ENCODE measurements at regions not wholly inside any gene's neighbourhood (a gene's known extent, or its start where the extent isn't known, plus 50 kb on each side); places are given as distances from the start of the nearest gene placed in this dataset.

DNA sequence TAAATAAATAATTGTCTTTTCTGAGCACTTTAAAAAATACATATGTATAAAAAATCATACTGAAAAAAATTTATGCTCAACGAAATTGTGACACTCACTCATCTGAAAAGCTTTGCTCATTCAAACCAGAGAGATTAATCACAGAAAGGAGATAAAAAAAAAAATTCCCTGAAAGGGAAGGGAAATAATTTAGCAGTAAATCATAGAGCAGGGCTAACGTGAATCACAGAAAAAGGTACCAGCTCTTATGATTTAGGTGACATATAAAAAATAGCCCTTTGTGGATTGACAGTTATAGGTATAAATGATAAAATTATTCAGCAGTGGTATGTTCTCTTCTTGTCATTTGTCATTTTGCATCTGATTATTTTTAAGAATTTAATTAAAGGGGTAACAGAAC is 552.7 kb upstream of the TENM3 start:
- TF ChIP-seq, protein P1, sequence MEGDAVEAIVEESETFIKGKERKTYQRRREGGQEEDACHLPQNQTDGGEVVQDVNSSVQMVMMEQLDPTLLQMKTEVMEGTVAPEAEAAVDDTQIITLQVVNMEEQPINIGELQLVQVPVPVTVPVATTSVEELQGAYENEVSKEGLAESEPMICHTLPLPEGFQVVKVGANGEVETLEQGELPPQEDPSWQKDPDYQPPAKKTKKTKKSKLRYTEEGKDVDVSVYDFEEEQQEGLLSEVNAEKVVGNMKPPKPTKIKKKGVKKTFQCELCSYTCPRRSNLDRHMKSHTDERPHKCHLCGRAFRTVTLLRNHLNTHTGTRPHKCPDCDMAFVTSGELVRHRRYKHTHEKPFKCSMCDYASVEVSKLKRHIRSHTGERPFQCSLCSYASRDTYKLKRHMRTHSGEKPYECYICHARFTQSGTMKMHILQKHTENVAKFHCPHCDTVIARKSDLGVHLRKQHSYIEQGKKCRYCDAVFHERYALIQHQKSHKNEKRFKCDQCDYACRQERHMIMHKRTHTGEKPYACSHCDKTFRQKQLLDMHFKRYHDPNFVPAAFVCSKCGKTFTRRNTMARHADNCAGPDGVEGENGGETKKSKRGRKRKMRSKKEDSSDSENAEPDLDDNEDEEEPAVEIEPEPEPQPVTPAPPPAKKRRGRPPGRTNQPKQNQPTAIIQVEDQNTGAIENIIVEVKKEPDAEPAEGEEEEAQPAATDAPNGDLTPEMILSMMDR (IDR thresholded peaks at IDR 0.05) = no peak
- no peak for TF ChIP-seq POLR2A (IDR thresholded peaks at IDR 0.05)
